GM23248 (cell line): ENCODE measurements at regions not wholly inside any gene's neighbourhood (a gene's known extent, or its start where the extent isn't known, plus 50 kb on each side); places are given as distances from the start of the nearest gene placed in this dataset.

Experiments
- DNase-seq: peaks from one replicate; pipeline ENCODE4 v3.0.0-alpha.2; 2015
- H2AFZ ChIP-seq: fragments of 200-600 bp; sonication (generic); 2 replicates; pipeline ENCODE4 v1.6.1; 2016; ENCODE audit warnings: antibody characterized with exemption
- H3F3A ChIP-seq: fragments of 200-600 bp; sonication (generic); 2 replicates; pipeline ENCODE4 v1.6.1; 2016; ENCODE audit warnings: mild to moderate bottlenecking, antibody characterized with exemption, mixed run types; ENCODE audit not compliant: insufficient read depth
- H3K27ac ChIP-seq: fragments of 200-600 bp; sonication (generic); 2 replicates; pipeline ENCODE4 v1.5.1; 2016; ENCODE audit warnings: mild to moderate bottlenecking
- H3K27me3 ChIP-seq: fragments of 200-600 bp; sonication (generic); replicated peaks from 2 replicates; pipeline ENCODE4 v1.6.1; 2016; ENCODE audit warnings: mild to moderate bottlenecking; ENCODE audit not compliant: insufficient read depth
- H3K36me3 ChIP-seq: fragments of 200-600 bp; sonication (generic); 2 replicates; pipeline ENCODE4 v1.6.1; 2016; ENCODE audit warnings: low read depth, mild to moderate bottlenecking
- H3K4me1 ChIP-seq: fragments of 200-600 bp; sonication (generic); 2 replicates; pipeline ENCODE4 v1.6.1; 2016; ENCODE audit warnings: mild to moderate bottlenecking; ENCODE audit not compliant: insufficient read depth
- H3K4me2 ChIP-seq: fragments of 200-600 bp; sonication (generic); one replicate; pipeline ENCODE4 v1.6.1; 2016; ENCODE audit warnings: mild to moderate bottlenecking; ENCODE audit not compliant: unreplicated experiment
- H3K4me3 ChIP-seq: fragments of 200-600 bp; sonication (generic); 2 replicates; pipeline ENCODE4 v1.5.1; 2016; ENCODE audit warnings: mild to moderate bottlenecking
- H3K79me2 ChIP-seq: fragments of 200-600 bp; sonication (generic); 2 replicates; pipeline ENCODE4 v1.6.1; 2016; ENCODE audit warnings: mild to moderate bottlenecking; ENCODE audit not compliant: insufficient read depth
- H3K9ac ChIP-seq: fragments of 200-600 bp; sonication (generic); 2 replicates; pipeline ENCODE4 v1.6.1; 2016; ENCODE audit warnings: mild to moderate bottlenecking
- H3K9me2 ChIP-seq: fragments of 200-600 bp; sonication (generic); 2 replicates; pipeline ENCODE4 v1.6.1; 2016; ENCODE audit warnings: mixed run types, mild to moderate bottlenecking, moderate library complexity; ENCODE audit not compliant: insufficient read depth
- H3K9me3 ChIP-seq: fragments of 200-600 bp; sonication (generic); one replicate; pipeline ENCODE4 v1.6.1; 2017; ENCODE audit warnings: low read depth
- H4K20me1 ChIP-seq: fragments of 200-600 bp; sonication (generic); 2 replicates; pipeline ENCODE4 v1.6.0; 2016; ENCODE audit not compliant: insufficient read depth
- EZH2 ChIP-seq: fragments of 200-600 bp; sonication (generic); IDR thresholded peaks from 2 replicates; pipeline ENCODE4 v1.6.1; 2018; ENCODE audit warnings: antibody characterized with exemption, mild to moderate bottlenecking; ENCODE audit not compliant: insufficient read depth, poor library complexity, severe bottlenecking
- EZH2phosphoT487 ChIP-seq: fragments of 200-600 bp; sonication (generic); IDR thresholded peaks from 2 replicates; pipeline ENCODE4 v1.6.1; 2018; ENCODE audit warnings: antibody characterized with exemption, moderate library complexity, mild to moderate bottlenecking, low read depth; ENCODE audit not compliant: insufficient read depth
- WGBS, 2 experiments: methylation state at CpG; one replicate each; pipeline ENCODE4 v1.1.6; 2015 to 2017; ENCODE audit warnings: low lambda C conversion rate in 2 of 2, low coverage in 1 of 2; ENCODE audit errors: missing lambda C conversion rate in 2 of 2; 5-methylcytosine and 5-hydroxymethylcytosine counted together
- in situ Hi-C: fragments of 300-500 bp; cut with MboI; formaldehyde crosslinking; loops from 2 replicates; pipeline ENCODE4 v1.15.0; 2020

GRCh38 chr1:70842562-70842961, 205.1 kb downstream of the PTGER3 start:
- peaks cover 5% of the 10 kb centered on the region; the same call in 1 of the 2 replicates for H3K4me1 ChIP-seq
- no peaks in the 10 kb centered on the region for H4K20me1 ChIP-seq
- peaks cover 12% of the 10 kb centered on the region; the same call in 1 of the 2 replicates for H3F3A ChIP-seq
- in situ Hi-C loops: no loop called here
- no peaks in the 10 kb centered on the region for H3K27me3 ChIP-seq
- H3K79me2 ChIP-seq: no peaks in the 10 kb centered on the region
- H3K36me3 ChIP-seq: no peaks in the 10 kb centered on the region
- H3K9ac ChIP-seq: no peak overlapping the region
- H3K4me2 ChIP-seq: no peak overlapping the region
- no peaks in the 10 kb centered on the region for H3K9me3 ChIP-seq
- no peak overlapping the region for H3K27ac ChIP-seq
- WGBS, 2 experiments: 57 to 74% methylated on average over 1 of the region's 1 CpG
- H3K9me2 ChIP-seq: no peaks in the 10 kb centered on the region
- no peak for DNase-seq
- TF ChIP-seq EZH2 (no peak), EZH2phosphoT487 (no peak)
- H3K4me3 ChIP-seq: no peak overlapping the region
- no peak overlapping the region for H2AFZ ChIP-seq

GRCh38 chr1:70843452-70843851, 204.2 kb downstream of the PTGER3 start:
- H3K27me3 ChIP-seq: no peaks in the 10 kb centered on the region
- H3K9me3 ChIP-seq: no peaks in the 10 kb centered on the region
- no peak overlapping the region for H3K4me2 ChIP-seq
- H3K36me3 ChIP-seq: no peaks in the 10 kb centered on the region
- H3K79me2 ChIP-seq: no peaks in the 10 kb centered on the region
- in situ Hi-C loops: no loop called here
- H3K4me1 ChIP-seq: peaks cover 5% of the 10 kb centered on the region; the same call in 1 of the 2 replicates
- DNase-seq: no peak
- H3F3A ChIP-seq: peaks cover 12% of the 10 kb centered on the region; the same call in 1 of the 2 replicates
- no peak overlapping the region for H3K27ac ChIP-seq
- no peak for TF ChIP-seq EZH2
- no peak for TF ChIP-seq EZH2phosphoT487
- H2AFZ ChIP-seq: no peak overlapping the region
- H3K9me2 ChIP-seq: no peaks in the 10 kb centered on the region
- WGBS, 2 experiments: 74 to 82% methylated on average over 1 of the region's 1 CpG
- H4K20me1 ChIP-seq: no peaks in the 10 kb centered on the region
- H3K4me3 ChIP-seq: no peak overlapping the region
- H3K9ac ChIP-seq: no peak overlapping the region

GRCh38 chr1:70847013-70847412, 200.6 kb downstream of the PTGER3 start:
- TF ChIP-seq EZH2phosphoT487 (no peak), EZH2 (no peak)
- Histone ChIP-seq H3K27ac (no peak overlapping the region), H3F3A (no peaks in the 10 kb centered on the region), H3K9ac (no peak overlapping the region), H3K36me3 (no peaks in the 10 kb centered on the region), H3K4me3 (no peak overlapping the region), H3K79me2 (no peaks in the 10 kb centered on the region), H3K27me3 (no peaks in the 10 kb centered on the region), H3K9me2 (no peaks in the 10 kb centered on the region), H3K4me1 (no peaks in the 10 kb centered on the region), H4K20me1 (no peaks in the 10 kb centered on the region), H3K4me2 (no peak overlapping the region), H3K9me3 (no peaks in the 10 kb centered on the region), H2AFZ (no peak overlapping the region)
- in situ Hi-C loops: no loop called here
- no peak for DNase-seq

- 66 to 70% methylated on average over 5 of the region's 5 CpGs for WGBS, 2 experiments
Observed at GRCh38 chr1:70855203-70855602, 192.4 kb downstream of the PTGER3 start.

GRCh38 chr1:70856201-70856600, 191.4 kb downstream of the PTGER3 start:
- no peak overlapping the region for H3K9ac ChIP-seq
- H4K20me1 ChIP-seq: no peaks in the 10 kb centered on the region
- H3K27ac ChIP-seq: no peak overlapping the region
- no peaks in the 10 kb centered on the region for H3K4me1 ChIP-seq
- no peaks in the 10 kb centered on the region for H3K9me3 ChIP-seq
- H2AFZ ChIP-seq: no peak overlapping the region
- no peak for DNase-seq
- no peak overlapping the region for H3K4me2 ChIP-seq
- H3K79me2 ChIP-seq: no peaks in the 10 kb centered on the region
- H3K4me3 ChIP-seq: no peak overlapping the region
- TF ChIP-seq EZH2: no peak
- no peak for TF ChIP-seq EZH2phosphoT487
- no peaks in the 10 kb centered on the region for H3K27me3 ChIP-seq
- in situ Hi-C loops: no loop called here
- 91 to 100% methylated on average over 2 of the region's 2 CpGs for WGBS, 2 experiments
- H3K9me2 ChIP-seq: no peaks in the 10 kb centered on the region
- no peaks in the 10 kb centered on the region for H3K36me3 ChIP-seq
- no peaks in the 10 kb centered on the region for H3F3A ChIP-seq

More at GRCh38 chr1:70855203-70855602, 192.4 kb downstream of the PTGER3 start:
- Histone ChIP-seq H3K9me3 (no peaks in the 10 kb centered on the region), H3K4me1 (no peaks in the 10 kb centered on the region), H3K4me3 (no peak overlapping the region), H3K79me2 (no peaks in the 10 kb centered on the region), H3K27me3 (no peaks in the 10 kb centered on the region), H2AFZ (no peak overlapping the region), H3K36me3 (no peaks in the 10 kb centered on the region), H3K9ac (no peak overlapping the region), H3K27ac (no peak overlapping the region), H3F3A (no peaks in the 10 kb centered on the region), H3K4me2 (no peak overlapping the region), H3K9me2 (no peaks in the 10 kb centered on the region), H4K20me1 (no peaks in the 10 kb centered on the region)
- no peak for TF ChIP-seq EZH2
- no peak for TF ChIP-seq EZH2phosphoT487
- DNase-seq: no peak
- in situ Hi-C loops: no loop called here
